Tibial nerve (tissue), 4 donors: ENCODE measurements at regions not wholly inside any gene's neighbourhood (a gene's known extent, or its start where the extent isn't known, plus 50 kb on each side); places are given as distances from the start of the nearest gene placed in this dataset.

Experiments
- DNase-seq, 2 donors: peaks; one replicate each; pipeline ENCODE4 v3.0.0-alpha.2; 2019; ENCODE audit warnings: low spot score in 2 of 2
- H3K27ac ChIP-seq, 4 donors: fragments of 200-600 bp; sonication (generic) in 3 of 4; one replicate each; pipeline ENCODE4 v1.5.1; 2017 to 2019; ENCODE audit warnings: mild to moderate bottlenecking in 1 of 4
- H3K27me3 ChIP-seq, 2 donors: fragments of 200-600 bp; sonication (generic) in 1 of 2; one replicate each; pipeline versions ENCODE4 v1.5.1 to v1.6.0; 2017 to 2019
- H3K36me3 ChIP-seq, 3 donors: fragments of 200-600 bp; sonication (generic); one replicate each; pipeline ENCODE4 v1.5.1; 2018 to 2019
- H3K4me1 ChIP-seq, 4 donors: fragments of 200-600 bp; sonication (generic) in 3 of 4; one replicate each; pipeline ENCODE4 v1.5.1; 2017 to 2019
- H3K4me3 ChIP-seq, 4 donors: fragments of 200-600 bp; sonication (generic) in 3 of 4; one replicate each; pipeline ENCODE4 v1.5.1; 2017 to 2019; ENCODE audit warnings: mild to moderate bottlenecking in 1 of 4, moderate library complexity in 1 of 4
- H3K9me3 ChIP-seq, 4 donors: fragments of 200-600 bp; sonication (generic) in 3 of 4; one replicate each; pipeline ENCODE4 v1.5.1; 2017 to 2019
- EP300 ChIP-seq, 2 donors: sonication (generic); formaldehyde crosslinking; IDR thresholded peaks; one replicate each; pipeline ENCODE4 v1.6.1; 2017; ENCODE audit warnings: antibody characterized with exemption in 2 of 2, mild to moderate bottlenecking in 1 of 2
- POLR2A ChIP-seq, 2 donors: fragments of 450-650 bp; IDR thresholded peaks; one replicate each; pipeline ENCODE4 v1.6.1; 2017; ENCODE audit warnings: antibody characterized with exemption in 2 of 2, mild to moderate bottlenecking in 2 of 2, moderate library complexity in 2 of 2
- WGBS, 2 donors: methylation state at CpG; one replicate each; pipeline ENCODE4 v1.1.5; 2018; 5-methylcytosine and 5-hydroxymethylcytosine counted together
- TF ChIP-seq, protein P1 (sequence below), 5 experiments: fragments of 200-600 bp in 3 of 5; fragments of 450-650 bp in 2 of 5; sonication (generic) in 3 of 5; IDR thresholded peaks; one replicate each; pipeline ENCODE4 v1.5.1; 2016 to 2019; ENCODE audit warnings: antibody characterized with exemption in 5 of 5, mild to moderate bottlenecking in 3 of 5, moderate library complexity in 2 of 5

DNA sequence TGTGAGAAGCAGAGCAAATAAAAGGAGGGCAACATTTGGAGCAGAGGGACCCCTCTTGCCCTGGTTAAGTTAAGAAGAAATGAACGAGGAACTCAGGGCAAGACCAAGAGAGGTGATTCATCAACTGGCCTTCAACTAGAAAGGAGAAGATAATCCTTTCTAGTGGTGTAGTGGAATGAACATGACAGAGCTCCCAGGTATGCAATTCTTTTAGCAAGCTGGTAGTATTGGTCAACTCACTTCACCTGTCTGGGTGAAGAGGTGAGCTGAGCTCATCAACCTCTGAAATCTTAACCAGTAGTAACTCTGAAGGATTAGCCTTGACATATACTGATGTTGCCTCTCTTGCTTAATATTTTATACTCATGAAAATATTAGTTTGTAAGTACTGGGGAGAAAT lies 1024.7 kb upstream of the GOT2 start:
- TF ChIP-seq POLR2A (IDR thresholded peaks at IDR 0.05) (no peak), EP300 (IDR thresholded peaks at IDR 0.05) (no peak)
- TF ChIP-seq, protein P1, sequence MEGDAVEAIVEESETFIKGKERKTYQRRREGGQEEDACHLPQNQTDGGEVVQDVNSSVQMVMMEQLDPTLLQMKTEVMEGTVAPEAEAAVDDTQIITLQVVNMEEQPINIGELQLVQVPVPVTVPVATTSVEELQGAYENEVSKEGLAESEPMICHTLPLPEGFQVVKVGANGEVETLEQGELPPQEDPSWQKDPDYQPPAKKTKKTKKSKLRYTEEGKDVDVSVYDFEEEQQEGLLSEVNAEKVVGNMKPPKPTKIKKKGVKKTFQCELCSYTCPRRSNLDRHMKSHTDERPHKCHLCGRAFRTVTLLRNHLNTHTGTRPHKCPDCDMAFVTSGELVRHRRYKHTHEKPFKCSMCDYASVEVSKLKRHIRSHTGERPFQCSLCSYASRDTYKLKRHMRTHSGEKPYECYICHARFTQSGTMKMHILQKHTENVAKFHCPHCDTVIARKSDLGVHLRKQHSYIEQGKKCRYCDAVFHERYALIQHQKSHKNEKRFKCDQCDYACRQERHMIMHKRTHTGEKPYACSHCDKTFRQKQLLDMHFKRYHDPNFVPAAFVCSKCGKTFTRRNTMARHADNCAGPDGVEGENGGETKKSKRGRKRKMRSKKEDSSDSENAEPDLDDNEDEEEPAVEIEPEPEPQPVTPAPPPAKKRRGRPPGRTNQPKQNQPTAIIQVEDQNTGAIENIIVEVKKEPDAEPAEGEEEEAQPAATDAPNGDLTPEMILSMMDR (IDR thresholded peaks at IDR 0.05) = no peak
- no peak overlapping the region for H3K4me3 ChIP-seq
- H3K27me3 ChIP-seq = no peaks in the 10 kb centered on the region
- H3K4me1 ChIP-seq = no peaks in the 10 kb centered on the region
- peaks cover 0 to 5% (median 0%) of the 10 kb centered on the region in 4 donors for H3K9me3 ChIP-seq
- DNase-seq = no peak
- no peak overlapping the region for H3K27ac ChIP-seq
- no peaks in the 10 kb centered on the region for H3K36me3 ChIP-seq
- 82 to 89% methylated on average over 1 of the region's 1 CpG for WGBS, 2 donors

DNA sequence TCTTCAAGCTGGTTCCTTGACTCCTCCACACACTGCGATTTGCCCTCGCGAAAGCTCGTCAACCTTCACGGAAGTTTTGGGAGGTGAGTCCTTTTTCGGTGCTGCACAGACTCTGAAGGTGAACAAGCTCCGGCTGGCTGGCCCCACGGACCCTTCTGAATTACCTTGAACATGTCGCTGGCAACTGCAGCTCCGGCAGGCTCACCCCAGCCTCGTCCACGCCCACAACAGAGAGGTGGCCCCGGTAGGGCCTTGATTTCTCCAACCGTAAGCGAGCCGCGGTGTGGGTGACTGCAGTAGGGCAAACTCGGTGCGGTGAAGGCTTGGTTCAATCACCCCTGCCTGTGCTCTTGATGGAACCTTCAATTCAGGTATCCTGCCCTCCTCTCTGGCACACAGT lies 1020.7 kb upstream of the GOT2 start:
- no peak for DNase-seq
- Histone ChIP-seq H3K4me3 (no peak overlapping the region), H3K27ac (no peak overlapping the region), H3K27me3 (no peaks in the 10 kb centered on the region), H3K9me3 (no peaks in the 10 kb centered on the region), H3K4me1 (peaks cover 0 to 7% (median 0%) of the 10 kb centered on the region in 4 donors), H3K36me3 (no peaks in the 10 kb centered on the region)
- no peak for TF ChIP-seq POLR2A (IDR thresholded peaks at IDR 0.05)
- TF ChIP-seq, protein P1 (IDR thresholded peaks at IDR 0.05) = no peak
- no peak for TF ChIP-seq EP300 (IDR thresholded peaks at IDR 0.05)
- WGBS, 2 donors = 94 to 98% methylated on average over 16 to 19 of the region's 19 CpGs

DNA sequence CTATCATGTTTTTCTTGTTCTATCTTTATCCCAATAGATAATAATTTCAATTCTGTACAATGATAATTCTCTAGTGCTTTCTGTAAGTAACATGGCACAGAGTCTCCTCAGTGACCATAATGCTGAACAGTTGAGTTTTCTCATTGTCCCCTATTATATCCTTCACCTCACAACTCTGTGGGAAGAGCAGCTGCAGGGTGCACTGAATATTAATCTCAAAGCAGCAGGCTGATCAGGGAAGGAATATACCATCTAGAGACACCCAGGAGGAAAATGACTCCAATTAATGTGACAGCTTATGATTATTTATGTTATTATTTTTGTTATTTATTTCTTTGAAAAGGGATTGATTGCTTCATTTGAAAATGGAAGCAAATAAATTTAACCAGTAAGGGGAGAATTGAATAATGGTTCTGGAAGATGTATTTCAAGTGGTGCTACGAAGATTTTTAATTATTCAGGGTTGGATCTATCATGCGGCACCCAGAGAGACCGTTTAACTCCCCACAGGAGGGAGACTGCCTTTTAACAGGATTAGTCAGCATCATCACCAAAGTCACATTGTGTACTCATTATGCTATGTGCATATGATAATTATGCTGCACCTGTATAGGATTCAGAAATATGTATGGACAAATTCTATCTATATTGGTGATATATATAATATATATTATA lies 1015.7 kb upstream of the GOT2 start:
- Histone ChIP-seq H3K4me1 (peaks cover 0 to 7% (median 0%) of the 10 kb centered on the region in 4 donors), H3K36me3 (no peaks in the 10 kb centered on the region), H3K27me3 (no peaks in the 10 kb centered on the region), H3K9me3 (no peaks in the 10 kb centered on the region), H3K27ac (no peak overlapping the region), H3K4me3 (no peak overlapping the region)
- TF ChIP-seq, protein P1 (IDR thresholded peaks at IDR 0.05) = no peak
- no peak for TF ChIP-seq EP300 (IDR thresholded peaks at IDR 0.05)
- no peak for TF ChIP-seq POLR2A (IDR thresholded peaks at IDR 0.05)
- WGBS, 2 donors = 92 to 93% methylated on average over 3 of the region's 3 CpGs
- no peak for DNase-seq

DNA sequence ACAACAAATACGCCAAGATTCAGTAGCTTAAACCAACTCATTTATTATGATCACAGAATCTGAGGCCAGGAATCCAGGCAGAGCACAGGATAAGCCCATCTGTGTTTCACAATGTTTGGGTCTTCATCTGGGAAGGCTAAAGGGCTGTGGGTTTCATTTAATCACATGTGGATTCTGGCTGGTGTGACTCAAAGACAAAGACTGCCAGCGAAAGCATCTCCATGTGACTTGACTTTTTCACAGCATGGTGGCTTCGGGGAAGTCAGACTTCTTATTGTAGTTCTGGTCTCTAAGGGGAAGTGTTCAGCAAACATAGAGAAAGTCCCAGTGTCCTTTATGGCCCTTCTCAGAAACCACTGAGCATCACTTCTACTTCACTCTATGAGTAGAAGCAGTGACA lies 1014.4 kb upstream of the GOT2 start:
- H3K27me3 ChIP-seq = no peaks in the 10 kb centered on the region
- no peak overlapping the region for H3K27ac ChIP-seq
- WGBS, 2 donors = 87 to 88% methylated on average over 3 of the region's 3 CpGs
- no peaks in the 10 kb centered on the region for H3K36me3 ChIP-seq
- no peak for DNase-seq
- no peak overlapping the region for H3K4me3 ChIP-seq
- peaks cover 0 to 7% (median 0%) of the 10 kb centered on the region in 4 donors for H3K4me1 ChIP-seq
- no peaks in the 10 kb centered on the region for H3K9me3 ChIP-seq
- TF ChIP-seq EP300 (IDR thresholded peaks at IDR 0.05) (no peak), POLR2A (IDR thresholded peaks at IDR 0.05) (no peak)
- TF ChIP-seq, protein P1 (IDR thresholded peaks at IDR 0.05) = no peak

DNA sequence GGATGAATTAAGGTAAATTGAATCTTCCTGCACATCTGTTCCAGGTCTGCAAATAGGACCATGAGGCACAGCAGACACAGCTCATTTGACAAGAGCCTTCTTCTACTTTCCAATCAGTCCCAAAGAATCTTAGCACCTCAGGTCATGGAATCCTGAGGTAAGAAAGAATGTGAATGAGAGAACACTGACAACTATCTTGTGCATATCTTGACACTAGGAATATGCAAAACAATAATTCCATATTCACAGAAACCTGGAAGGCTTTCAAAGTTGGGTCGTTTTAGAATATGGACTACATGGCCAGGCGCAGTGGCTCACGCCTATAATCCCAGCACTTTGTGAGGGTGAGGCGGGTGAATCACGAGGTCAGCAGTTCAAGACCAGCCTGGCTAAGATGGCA lies 1009.4 kb upstream of the GOT2 start:
- H3K27ac ChIP-seq = no peak overlapping the region
- H3K4me3 ChIP-seq = no peak overlapping the region
- no peaks in the 10 kb centered on the region for H3K9me3 ChIP-seq
- no peak for DNase-seq
- no peaks in the 10 kb centered on the region for H3K27me3 ChIP-seq
- WGBS, 2 donors = 92 to 93% methylated on average over 5 of the region's 5 CpGs
- H3K36me3 ChIP-seq = no peaks in the 10 kb centered on the region
- H3K4me1 ChIP-seq = no peaks in the 10 kb centered on the region
- TF ChIP-seq, protein P1 (IDR thresholded peaks at IDR 0.05) = no peak
- no peak for TF ChIP-seq POLR2A (IDR thresholded peaks at IDR 0.05)
- no peak for TF ChIP-seq EP300 (IDR thresholded peaks at IDR 0.05)
